Left lung (tissue), 4 donors: ENCODE measurements at regions not wholly inside any gene's neighbourhood (a gene's known extent, or its start where the extent isn't known, plus 50 kb on each side); places are given as distances from the start of the nearest gene placed in this dataset.

Experiments
- ATAC-seq: fragments of 200-7000 bp; cut with Tn5 transposase; one replicate; pipeline ENCODE4 v1.9.1; 2020; ENCODE audit warnings: moderate library complexity
- DNase-seq, 4 donors: peaks; one replicate each; pipeline ENCODE4 v3.0.0-alpha.2; 2013 to 2020
- H3K27ac ChIP-seq, 2 donors: fragments of 200-600 bp; sonication (generic) in 1 of 2; one replicate each; pipeline versions ENCODE4 v1.5.0 to v1.8.0; 2020 to 2021
- H3K27me3 ChIP-seq, 2 donors: fragments of 200-600 bp; sonication (generic) in 1 of 2; one replicate each; pipeline versions ENCODE4 v1.5.0 to v1.8.0; 2020 to 2021
- H3K36me3 ChIP-seq, 2 donors: fragments of 200-600 bp; sonication (generic) in 1 of 2; one replicate each; pipeline versions ENCODE4 v1.5.0 to v1.8.0; 2020 to 2021
- H3K4me1 ChIP-seq, 2 donors: fragments of 200-600 bp; one replicate each; pipeline ENCODE4 v1.8.0; 2021
- H3K4me3 ChIP-seq, 2 donors: fragments of 200-600 bp; sonication (generic) in 1 of 2; one replicate each; pipeline versions ENCODE4 v1.5.0 to v1.8.0; 2020 to 2021; ENCODE audit warnings: mild to moderate bottlenecking in 1 of 2
- H3K9me3 ChIP-seq, 2 donors: fragments of 200-600 bp; sonication (generic) in 1 of 2; one replicate each; pipeline versions ENCODE4 v1.5.0 to v1.8.0; 2020 to 2021
- CTCF ChIP-seq, 2 donors: fragments of 200-600 bp; sonication (generic) in 1 of 2; IDR thresholded peaks; one replicate each; pipeline versions ENCODE4 v1.5.0 to v1.8.0; 2021; ENCODE audit warnings: antibody characterized with exemption in 2 of 2
- intact Hi-C, 2 donors: fragments of 100-400 bp; cut with DNase I; formaldehyde crosslinking; loops; one replicate each; pipeline versions ENCODE4 v1.11.2 to v1.14.2; 2022
- donor health status: DM: no; HTN: yes; CAD: no.
- donor health status: DM: no; HTN: no; CAD: no.

DNA sequence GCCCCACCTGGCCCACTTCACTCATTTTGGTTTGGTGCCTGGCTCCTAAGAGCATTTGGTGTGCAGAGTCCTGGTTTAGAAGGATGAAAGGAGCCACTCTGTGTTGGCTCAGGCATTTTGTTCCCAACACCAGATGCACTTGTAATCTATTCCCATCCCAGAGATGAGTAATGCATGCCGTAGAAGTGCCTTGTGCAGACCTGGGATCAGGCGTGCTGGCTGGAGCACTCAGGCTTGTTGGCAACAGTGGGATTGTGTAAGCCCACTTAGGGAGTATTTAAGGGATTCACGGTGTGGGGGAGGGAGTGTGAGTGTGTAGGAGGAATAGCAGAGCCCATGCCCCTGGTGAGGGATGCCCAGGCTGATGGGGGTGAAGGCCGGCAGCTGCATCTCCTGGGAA is 501.5 kb upstream of the TBX3 start:
- intact Hi-C loops: no loop called here
- Histone ChIP-seq H3K4me1 (no peaks in the 10 kb centered on the region), H3K4me3 (no peak overlapping the region), H3K9me3 (peaks cover 0 to 4% of the 10 kb centered on the region in 2 donors), H3K27ac (no peak overlapping the region), H3K27me3 (no peaks in the 10 kb centered on the region), H3K36me3 (no peaks in the 10 kb centered on the region)
- DNase-seq (no peak), ATAC-seq (no peak)
- TF ChIP-seq CTCF (IDR thresholded peaks at IDR 0.05): no peak

- intact Hi-C loops: no loop called here
- H3K9me3 ChIP-seq: peaks cover 0 to 4% of the 10 kb centered on the region in 2 donors
- ATAC-seq (no peak), DNase-seq (no peak)
- H3K27me3 ChIP-seq: no peaks in the 10 kb centered on the region
- H3K36me3 ChIP-seq: no peaks in the 10 kb centered on the region
- no peak overlapping the region for H3K27ac ChIP-seq
- H3K4me1 ChIP-seq: no peaks in the 10 kb centered on the region
- TF ChIP-seq CTCF (IDR thresholded peaks at IDR 0.05): no peak
- no peak overlapping the region for H3K4me3 ChIP-seq
These were observed 499.8 kb upstream of the TBX3 start for GRCh38 chr12:115183752-115184151.

GRCh38 chr12:115177899-115178298 is 493.9 kb upstream of the TBX3 start:
- TF ChIP-seq CTCF (IDR thresholded peaks at IDR 0.05): no peak

GRCh38 chr12:115176741-115177400 is 492.9 kb upstream of the TBX3 start:
- DNase-seq (no peak), ATAC-seq (no peak)
- no peaks in the 10 kb centered on the region for H3K4me1 ChIP-seq
- TF ChIP-seq CTCF (IDR thresholded peaks at IDR 0.05): no peak
- no peaks in the 10 kb centered on the region for H3K9me3 ChIP-seq
- H3K27ac ChIP-seq: no peak overlapping the region
- H3K36me3 ChIP-seq: no peaks in the 10 kb centered on the region
- H3K27me3 ChIP-seq: no peaks in the 10 kb centered on the region
- intact Hi-C loops: no loop called here
- no peak overlapping the region for H3K4me3 ChIP-seq

More at GRCh38 chr12:115177899-115178298, 493.9 kb upstream of the TBX3 start:
- ATAC-seq: no peak
- no peak for DNase-seq
- Histone ChIP-seq H3K4me1 (no peaks in the 10 kb centered on the region), H3K9me3 (no peaks in the 10 kb centered on the region), H3K27ac (no peak overlapping the region), H3K36me3 (no peaks in the 10 kb centered on the region), H3K4me3 (no peak overlapping the region), H3K27me3 (no peaks in the 10 kb centered on the region)
- intact Hi-C loops: no loop called here

- ATAC-seq (no peak), DNase-seq (no peak)
- H3K27me3 ChIP-seq: no peaks in the 10 kb centered on the region
- intact Hi-C loops: no loop called here
- TF ChIP-seq CTCF (IDR thresholded peaks at IDR 0.05): no peak
- H3K27ac ChIP-seq: no peak overlapping the region
- H3K4me1 ChIP-seq: no peaks in the 10 kb centered on the region
- no peak overlapping the region for H3K4me3 ChIP-seq
- H3K36me3 ChIP-seq: no peaks in the 10 kb centered on the region
- H3K9me3 ChIP-seq: no peaks in the 10 kb centered on the region
These were observed 490.9 kb upstream of the TBX3 start for GRCh38 chr12:115174920-115175319.
